Suprapubic skin (tissue), 4 donors: ENCODE measurements at regions not wholly inside any gene's neighbourhood (a gene's known extent, or its start where the extent isn't known, plus 50 kb on each side); places are given as distances from the start of the nearest gene placed in this dataset.

ENCODE experiments used
- POLR2A ChIP-seq, 2 donors: fragments of 450-650 bp; IDR thresholded peaks; one replicate each; pipeline ENCODE4 v1.6.1; 2017; ENCODE audit warnings: antibody characterized with exemption in 2 of 2, mild to moderate bottlenecking in 2 of 2, moderate library complexity in 2 of 2
- POLR2AphosphoS5 ChIP-seq, 3 donors: sonication (generic); formaldehyde crosslinking; IDR thresholded peaks; one replicate each; pipeline ENCODE4 v1.6.1; 2017; ENCODE audit warnings: antibody characterized with exemption in 3 of 3
- TF ChIP-seq, protein P1 (sequence below), 2 donors: fragments of 200-600 bp in 1 of 2; fragments of 450-650 bp in 1 of 2; sonication (generic) in 1 of 2; IDR thresholded peaks; one replicate each; pipeline ENCODE4 v1.5.1; 2016 to 2019; ENCODE audit warnings: antibody characterized with exemption in 2 of 2, mild to moderate bottlenecking in 1 of 2, moderate library complexity in 1 of 2

DNA sequence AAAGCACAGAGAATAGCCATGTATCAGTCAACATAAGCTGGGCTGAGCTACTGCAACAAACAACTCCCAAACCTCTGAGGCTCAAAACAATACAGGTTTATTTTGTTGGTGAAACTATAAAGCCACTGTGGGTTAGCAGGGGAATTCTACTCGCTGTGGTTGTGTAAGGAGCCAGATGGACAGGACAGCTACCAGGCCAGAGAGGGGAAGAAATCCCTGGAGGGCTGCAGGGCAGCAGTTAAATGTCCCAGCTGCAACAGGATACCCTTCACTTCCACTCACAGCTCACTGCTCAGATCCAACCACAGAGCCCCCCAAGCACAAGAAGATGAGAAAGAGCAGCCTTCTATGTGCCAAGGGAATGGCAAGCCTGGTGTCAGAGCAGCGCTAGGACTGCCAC is 245.9 kb upstream of the RAB6C start:
- TF ChIP-seq, protein P1, sequence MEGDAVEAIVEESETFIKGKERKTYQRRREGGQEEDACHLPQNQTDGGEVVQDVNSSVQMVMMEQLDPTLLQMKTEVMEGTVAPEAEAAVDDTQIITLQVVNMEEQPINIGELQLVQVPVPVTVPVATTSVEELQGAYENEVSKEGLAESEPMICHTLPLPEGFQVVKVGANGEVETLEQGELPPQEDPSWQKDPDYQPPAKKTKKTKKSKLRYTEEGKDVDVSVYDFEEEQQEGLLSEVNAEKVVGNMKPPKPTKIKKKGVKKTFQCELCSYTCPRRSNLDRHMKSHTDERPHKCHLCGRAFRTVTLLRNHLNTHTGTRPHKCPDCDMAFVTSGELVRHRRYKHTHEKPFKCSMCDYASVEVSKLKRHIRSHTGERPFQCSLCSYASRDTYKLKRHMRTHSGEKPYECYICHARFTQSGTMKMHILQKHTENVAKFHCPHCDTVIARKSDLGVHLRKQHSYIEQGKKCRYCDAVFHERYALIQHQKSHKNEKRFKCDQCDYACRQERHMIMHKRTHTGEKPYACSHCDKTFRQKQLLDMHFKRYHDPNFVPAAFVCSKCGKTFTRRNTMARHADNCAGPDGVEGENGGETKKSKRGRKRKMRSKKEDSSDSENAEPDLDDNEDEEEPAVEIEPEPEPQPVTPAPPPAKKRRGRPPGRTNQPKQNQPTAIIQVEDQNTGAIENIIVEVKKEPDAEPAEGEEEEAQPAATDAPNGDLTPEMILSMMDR (IDR thresholded peaks at IDR 0.05), result no peak
- TF ChIP-seq POLR2A (IDR thresholded peaks at IDR 0.05) (no peak), POLR2AphosphoS5 (IDR thresholded peaks at IDR 0.05) (no peak)
